Coronary artery (tissue), 2 donors: ENCODE measurements at regions not wholly inside any gene's neighbourhood (a gene's known extent, or its start where the extent isn't known, plus 50 kb on each side); places are given as distances from the start of the nearest gene placed in this dataset.

Experiments used
- DNase-seq: peaks from one replicate; pipeline ENCODE4 v3.0.0-alpha.2; 2017; ENCODE audit warnings: low spot score
- H3K27ac ChIP-seq, 2 donors: fragments of 200-600 bp; sonication (generic); one replicate each; pipeline ENCODE4 v1.5.1; 2016 to 2019
- H3K4me3 ChIP-seq: fragments of 200-600 bp; sonication (generic); 2 replicates; pipeline ENCODE4 v1.5.1; 2016; ENCODE audit warnings: mild to moderate bottlenecking, moderate library complexity
- TF ChIP-seq, protein P1 (sequence below): fragments of 200-600 bp; sonication (generic); IDR thresholded peaks from one replicate; pipeline ENCODE4 v1.5.1; 2019; ENCODE audit warnings: antibody characterized with exemption

DNA sequence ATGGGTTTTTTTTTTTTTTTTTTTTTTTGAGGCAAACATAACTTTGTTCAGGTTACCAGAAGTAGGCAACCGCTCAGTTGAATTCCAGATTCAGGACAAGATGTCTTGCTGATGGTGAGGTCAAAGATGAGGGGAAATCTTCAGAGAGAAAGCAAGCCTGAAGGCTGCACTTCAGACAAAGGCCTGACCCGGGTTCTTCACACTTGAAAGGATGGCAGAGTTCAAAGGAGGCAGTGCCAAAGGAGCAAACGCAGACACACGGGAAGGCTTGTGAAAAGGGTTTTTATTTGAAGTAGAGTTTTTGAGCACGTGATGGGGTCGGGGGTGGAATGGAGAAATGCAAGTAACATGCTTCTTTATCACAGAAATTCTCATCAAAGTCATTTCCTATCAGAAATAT is 960.2 kb upstream of the EEF2KMT start:
- Histone ChIP-seq H3K4me3 (no peak overlapping the region), H3K27ac (no peak overlapping the region)
- DNase-seq, result no peak
- TF ChIP-seq, protein P1, sequence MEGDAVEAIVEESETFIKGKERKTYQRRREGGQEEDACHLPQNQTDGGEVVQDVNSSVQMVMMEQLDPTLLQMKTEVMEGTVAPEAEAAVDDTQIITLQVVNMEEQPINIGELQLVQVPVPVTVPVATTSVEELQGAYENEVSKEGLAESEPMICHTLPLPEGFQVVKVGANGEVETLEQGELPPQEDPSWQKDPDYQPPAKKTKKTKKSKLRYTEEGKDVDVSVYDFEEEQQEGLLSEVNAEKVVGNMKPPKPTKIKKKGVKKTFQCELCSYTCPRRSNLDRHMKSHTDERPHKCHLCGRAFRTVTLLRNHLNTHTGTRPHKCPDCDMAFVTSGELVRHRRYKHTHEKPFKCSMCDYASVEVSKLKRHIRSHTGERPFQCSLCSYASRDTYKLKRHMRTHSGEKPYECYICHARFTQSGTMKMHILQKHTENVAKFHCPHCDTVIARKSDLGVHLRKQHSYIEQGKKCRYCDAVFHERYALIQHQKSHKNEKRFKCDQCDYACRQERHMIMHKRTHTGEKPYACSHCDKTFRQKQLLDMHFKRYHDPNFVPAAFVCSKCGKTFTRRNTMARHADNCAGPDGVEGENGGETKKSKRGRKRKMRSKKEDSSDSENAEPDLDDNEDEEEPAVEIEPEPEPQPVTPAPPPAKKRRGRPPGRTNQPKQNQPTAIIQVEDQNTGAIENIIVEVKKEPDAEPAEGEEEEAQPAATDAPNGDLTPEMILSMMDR, result no peak

DNA sequence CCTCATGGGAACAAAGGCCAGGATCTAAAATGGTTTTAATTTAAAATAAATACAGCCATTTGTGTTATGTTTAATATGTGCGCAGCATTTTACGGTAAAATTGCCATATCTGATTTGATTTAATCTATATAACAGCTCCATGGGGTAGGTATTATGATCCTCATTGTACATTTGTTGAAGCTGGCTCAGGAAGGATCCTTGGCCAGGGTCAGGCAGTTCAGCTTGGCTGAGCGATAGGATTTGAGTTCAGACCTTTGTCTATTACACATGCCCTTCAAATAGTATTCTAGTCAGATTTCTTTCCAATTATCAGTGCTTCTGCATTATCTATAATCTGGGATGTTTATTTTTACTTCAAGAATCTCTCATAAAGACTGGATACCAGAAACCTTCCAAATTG is 950.4 kb upstream of the EEF2KMT start:
- no peak for DNase-seq
- TF ChIP-seq, protein P1, result no peak
- Histone ChIP-seq H3K27ac (no peak overlapping the region), H3K4me3 (no peak overlapping the region)

DNA sequence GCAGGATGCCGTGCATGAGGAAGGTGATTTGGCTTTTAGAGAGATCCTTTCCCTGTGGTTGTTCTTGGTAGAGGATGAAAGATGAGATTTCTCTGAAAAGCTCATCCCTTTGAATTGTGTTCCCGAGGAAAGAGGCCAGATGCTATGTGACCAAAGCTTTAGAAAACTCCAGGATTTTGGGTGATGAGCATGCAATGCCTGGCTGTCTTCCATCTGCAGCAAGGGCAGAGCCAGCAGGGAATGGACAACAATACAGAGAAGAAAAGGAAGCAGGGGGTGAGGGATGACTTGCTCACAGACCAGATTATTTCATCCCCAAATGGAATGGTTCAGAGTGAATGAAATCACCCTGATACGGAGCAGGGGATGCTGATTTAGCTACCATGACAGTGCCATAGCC is 949.7 kb upstream of the EEF2KMT start:
- TF ChIP-seq, protein P1, result no peak
- Histone ChIP-seq H3K27ac (no peak overlapping the region), H3K4me3 (no peak overlapping the region)
- DNase-seq, result no peak

DNA sequence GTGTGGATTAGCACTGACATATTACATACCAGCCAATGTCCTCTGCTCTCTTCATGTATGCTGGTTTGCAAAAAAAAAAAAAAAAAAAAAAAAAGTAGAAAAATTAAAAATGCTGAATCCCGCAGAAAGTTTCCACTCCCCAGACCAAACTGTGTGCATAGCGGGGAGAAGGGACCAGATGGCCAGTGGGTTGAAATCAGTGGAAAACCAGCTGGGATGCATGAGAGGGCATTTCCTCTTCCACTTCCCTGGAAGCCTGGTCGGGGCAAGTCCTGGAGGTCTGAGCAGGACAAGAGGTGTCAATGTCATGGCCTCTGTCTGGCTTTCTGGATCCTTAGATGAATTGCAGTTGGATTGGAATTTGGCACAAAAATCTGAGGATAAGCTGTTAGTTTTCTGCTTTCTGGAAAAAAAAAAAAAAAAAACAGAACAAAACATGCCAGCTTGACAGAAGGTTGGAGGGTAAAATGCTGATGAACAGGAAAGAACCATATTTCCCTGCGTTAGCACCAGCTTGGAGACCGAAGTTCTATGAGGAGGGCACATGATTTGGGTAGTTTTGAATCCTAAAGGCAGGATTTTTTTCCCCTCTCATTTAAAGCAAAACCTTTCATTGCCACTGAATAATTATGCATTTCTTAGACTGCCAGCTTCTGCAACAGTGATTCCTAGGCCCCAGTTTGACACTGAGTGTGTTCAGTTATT is 941.5 kb upstream of the EEF2KMT start:
- no peak overlapping the region for H3K4me3 ChIP-seq
- TF ChIP-seq, protein P1, result no peak
- no peak overlapping the region for H3K27ac ChIP-seq
- DNase-seq, result no peak

DNA sequence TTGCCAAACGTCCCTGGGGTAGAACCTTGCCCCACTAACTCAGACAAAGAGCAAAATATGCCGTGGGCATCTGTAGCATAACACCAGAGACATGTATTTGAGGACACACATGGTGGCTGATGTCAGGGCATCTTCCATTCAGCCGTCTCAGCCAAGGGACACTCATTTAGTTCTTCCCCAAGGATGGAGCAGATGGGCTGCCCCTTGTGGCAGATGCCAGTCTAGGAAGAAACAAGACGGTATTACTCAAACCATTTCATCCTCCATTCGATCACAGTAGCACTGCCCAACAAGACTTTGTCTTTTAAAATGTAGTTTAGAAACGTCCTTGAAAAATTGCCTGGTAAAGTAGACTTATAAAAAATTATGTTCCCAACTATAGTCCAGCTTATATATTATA is 937.6 kb upstream of the EEF2KMT start:
- no peak for DNase-seq
- H3K27ac ChIP-seq, result no peak overlapping the region
- no peak overlapping the region for H3K4me3 ChIP-seq
- TF ChIP-seq, protein P1, result no peak

DNA sequence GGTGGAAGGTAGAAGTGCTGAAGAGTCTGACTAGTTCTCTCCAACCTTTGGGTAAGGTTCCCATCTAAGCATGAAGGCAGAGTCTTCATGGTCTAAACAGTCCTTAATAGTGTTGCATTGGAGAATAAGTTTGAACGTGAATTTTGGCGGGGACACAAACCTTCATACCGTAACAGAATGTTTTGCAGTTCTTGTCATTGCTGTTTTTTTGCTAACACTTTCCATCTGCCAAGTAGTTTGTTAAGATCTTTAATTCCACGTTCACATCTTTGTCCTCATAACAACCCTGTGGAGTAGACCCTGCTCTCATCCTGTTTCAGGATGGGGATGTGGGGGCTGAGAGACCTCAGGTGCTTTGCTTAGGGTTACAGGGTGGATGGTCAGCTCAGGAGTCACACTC is 936.9 kb upstream of the EEF2KMT start:
- TF ChIP-seq, protein P1, result no peak
- no peak overlapping the region for H3K4me3 ChIP-seq
- no peak overlapping the region for H3K27ac ChIP-seq
- DNase-seq, result no peak

DNA sequence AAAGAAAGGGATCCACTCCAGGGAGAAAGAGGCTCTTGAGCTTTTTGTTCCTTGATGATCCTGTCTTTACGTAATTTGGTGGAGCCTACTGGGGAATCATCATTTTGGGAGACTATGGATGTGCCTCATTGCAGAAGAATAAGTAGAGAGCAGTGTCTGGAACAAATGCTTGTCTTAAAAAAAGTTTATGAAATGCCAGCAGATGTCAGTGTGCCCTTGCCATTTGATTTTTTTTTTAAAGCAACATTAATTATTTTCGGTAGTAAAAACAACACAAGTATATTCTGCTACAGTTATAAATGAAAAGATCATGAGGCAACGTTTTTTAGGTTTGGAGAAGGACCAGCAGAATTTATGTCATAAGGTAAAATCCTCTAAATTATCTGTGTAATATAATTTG is 934.8 kb upstream of the EEF2KMT start:
- Histone ChIP-seq H3K27ac (no peak overlapping the region), H3K4me3 (no peak overlapping the region)
- no peak for DNase-seq
- TF ChIP-seq, protein P1, result no peak
